ENCODE measurements at regions not wholly inside any gene's neighbourhood (a gene's known extent, or its start where the extent isn't known, plus 50 kb on each side); places are given as distances from the start of the nearest gene placed in this dataset.

- no peaks in the 10 kb centered on the region for H3K9me3 ChIP-seq (ENCODE audit: control insufficient read depth in 2 of 2, insufficient read depth in 1 of 2, low read depth in 1 of 2, low read length in 1 of 2)
- H3K27me3 ChIP-seq (ENCODE audit: control insufficient read depth in 1 of 2, insufficient read depth in 2 of 2, low read length in 2 of 2): no peaks in the 10 kb centered on the region
- WGBS, 2 donors: 74 to 75% methylated on average over 3 of the region's 3 CpGs
- H3K36me3 ChIP-seq (ENCODE audit: control insufficient read depth in 2 of 2, insufficient read depth in 2 of 2, low read length in 1 of 2): peaks cover 0 to 3% of the 10 kb centered on the region in 2 donors
- no peak overlapping the region for H3K4me3 ChIP-seq (ENCODE audit: low read depth in 1 of 2, low read length in 2 of 2)
- peaks cover 0 to 4% of the 10 kb centered on the region in 2 donors for H3K4me1 ChIP-seq (ENCODE audit: control insufficient read depth in 2 of 2, insufficient read depth in 2 of 2, low read length in 1 of 2)
- H3K27ac ChIP-seq (ENCODE audit: low read depth in 2 of 2, low read length in 1 of 2): no peak overlapping the region
Measured at GRCh38 chr2:217738061-217738460, 264.7 kb downstream of the TNS1 start.

- no peak overlapping the region for H3K27ac ChIP-seq (ENCODE audit: low read depth in 2 of 2, low read length in 1 of 2)
- WGBS, 2 donors: 73 to 77% methylated on average over 3 of the region's 3 CpGs
- H3K4me3 ChIP-seq (ENCODE audit: low read depth in 1 of 2, low read length in 2 of 2): no peak overlapping the region
- H3K27me3 ChIP-seq (ENCODE audit: control insufficient read depth in 1 of 2, insufficient read depth in 2 of 2, low read length in 2 of 2): no peaks in the 10 kb centered on the region
- peaks cover 0 to 4% of the 10 kb centered on the region in 2 donors for H3K4me1 ChIP-seq (ENCODE audit: control insufficient read depth in 2 of 2, insufficient read depth in 2 of 2, low read length in 1 of 2)
- peaks cover 0 to 3% of the 10 kb centered on the region in 2 donors for H3K36me3 ChIP-seq (ENCODE audit: control insufficient read depth in 2 of 2, insufficient read depth in 2 of 2, low read length in 1 of 2)
- H3K9me3 ChIP-seq (ENCODE audit: control insufficient read depth in 2 of 2, insufficient read depth in 1 of 2, low read depth in 1 of 2, low read length in 1 of 2): no peaks in the 10 kb centered on the region
Measured at GRCh38 chr2:217736776-217737550, 265.8 kb downstream of the TNS1 start.

DNA sequence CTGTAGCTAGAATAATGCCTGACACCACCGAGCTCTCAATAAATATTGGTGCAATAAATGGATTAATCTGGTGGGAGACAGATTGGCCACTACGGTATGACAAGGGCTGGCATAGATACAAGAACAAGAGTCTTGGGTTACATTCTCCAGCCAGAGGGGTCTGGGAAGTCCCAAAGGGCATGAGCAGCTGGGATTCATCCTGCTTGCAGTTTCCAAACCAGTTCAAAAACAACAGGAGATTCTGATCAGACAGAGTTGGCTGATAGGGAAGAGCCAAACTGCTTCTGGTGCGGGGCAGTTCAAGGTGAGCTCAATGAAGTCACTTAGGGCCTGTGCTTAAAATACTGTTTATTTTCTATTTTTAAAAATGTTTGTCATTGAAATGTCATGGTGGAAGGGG is 266.9 kb downstream of the TNS1 start:
- peaks cover 0 to 4% of the 10 kb centered on the region in 2 donors for H3K4me1 ChIP-seq (ENCODE audit: control insufficient read depth in 2 of 2, insufficient read depth in 2 of 2, low read length in 1 of 2)
- no peaks in the 10 kb centered on the region for H3K27me3 ChIP-seq (ENCODE audit: control insufficient read depth in 1 of 2, insufficient read depth in 2 of 2, low read length in 2 of 2)
- H3K9me3 ChIP-seq (ENCODE audit: control insufficient read depth in 2 of 2, insufficient read depth in 1 of 2, low read depth in 1 of 2, low read length in 1 of 2): no peaks in the 10 kb centered on the region
- peaks cover 0 to 3% of the 10 kb centered on the region in 2 donors for H3K36me3 ChIP-seq (ENCODE audit: control insufficient read depth in 2 of 2, insufficient read depth in 2 of 2, low read length in 1 of 2)
- 71 to 72% methylated on average over 3 of the region's 3 CpGs for WGBS, 2 donors
- H3K27ac ChIP-seq (ENCODE audit: low read depth in 2 of 2, low read length in 1 of 2): no peak overlapping the region
- H3K4me3 ChIP-seq (ENCODE audit: low read depth in 1 of 2, low read length in 2 of 2): no peak overlapping the region

DNA sequence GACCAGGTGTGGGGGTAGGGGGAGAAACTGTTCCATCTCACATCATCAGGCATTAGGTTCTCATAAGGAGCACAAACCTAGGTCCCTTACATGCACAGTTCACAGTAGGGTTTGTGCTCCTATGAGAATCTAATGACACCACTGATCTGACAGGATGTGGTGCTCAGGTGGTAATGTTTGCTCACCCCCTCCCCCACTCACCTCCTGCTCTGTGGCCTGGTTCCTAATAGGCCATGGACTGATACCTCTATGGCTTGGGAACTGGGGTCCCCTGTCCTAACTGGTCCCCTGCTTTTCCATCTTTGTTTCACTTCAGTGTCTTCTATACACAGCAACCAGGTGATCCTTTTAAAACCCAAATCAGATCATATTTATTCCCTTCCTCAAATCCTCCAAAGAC is 267.8 kb downstream of the TNS1 start:
- no peak overlapping the region for H3K4me3 ChIP-seq (ENCODE audit: low read depth in 1 of 2, low read length in 2 of 2)
- H3K36me3 ChIP-seq (ENCODE audit: control insufficient read depth in 2 of 2, insufficient read depth in 2 of 2, low read length in 1 of 2): peaks cover 0 to 3% of the 10 kb centered on the region in 2 donors
- H3K27ac ChIP-seq (ENCODE audit: low read depth in 2 of 2, low read length in 1 of 2): no peak overlapping the region
- no peaks in the 10 kb centered on the region for H3K27me3 ChIP-seq (ENCODE audit: control insufficient read depth in 1 of 2, insufficient read depth in 2 of 2, low read length in 2 of 2)
- no peaks in the 10 kb centered on the region for H3K9me3 ChIP-seq (ENCODE audit: control insufficient read depth in 2 of 2, insufficient read depth in 1 of 2, low read depth in 1 of 2, low read length in 1 of 2)
- H3K4me1 ChIP-seq (ENCODE audit: control insufficient read depth in 2 of 2, insufficient read depth in 2 of 2, low read length in 1 of 2): peaks cover 0 to 4% of the 10 kb centered on the region in 2 donors

DNA sequence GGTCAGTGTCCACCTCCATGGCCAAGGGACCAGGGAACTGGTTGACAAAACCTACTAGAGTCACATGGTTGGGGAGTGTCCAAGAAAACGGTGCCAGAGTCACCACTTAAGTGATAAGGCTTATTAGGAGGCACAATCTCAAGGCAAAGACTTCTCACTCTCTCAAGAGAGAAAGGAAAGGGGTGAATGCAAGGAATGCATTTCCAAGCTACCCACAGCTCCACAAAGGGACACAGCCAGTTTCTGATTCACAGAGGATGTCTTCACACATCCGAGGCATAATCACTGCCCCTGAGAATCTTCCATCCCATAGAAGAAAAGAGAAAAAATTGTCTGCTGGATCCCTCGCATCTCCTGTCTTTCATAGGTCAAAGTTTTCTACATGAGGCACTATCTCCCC is 269.3 kb downstream of the TNS1 start:
- Histone ChIP-seq H3K4me3 (ENCODE audit: low read depth in 1 of 2, low read length in 2 of 2) (no peak overlapping the region), H3K27me3 (ENCODE audit: control insufficient read depth in 1 of 2, insufficient read depth in 2 of 2, low read length in 2 of 2) (no peaks in the 10 kb centered on the region), H3K36me3 (ENCODE audit: control insufficient read depth in 2 of 2, insufficient read depth in 2 of 2, low read length in 1 of 2) (peaks cover 0 to 3% of the 10 kb centered on the region in 2 donors), H3K27ac (ENCODE audit: low read depth in 2 of 2, low read length in 1 of 2) (no peak overlapping the region), H3K4me1 (ENCODE audit: control insufficient read depth in 2 of 2, insufficient read depth in 2 of 2, low read length in 1 of 2) (peaks cover 0 to 4% of the 10 kb centered on the region in 2 donors), H3K9me3 (ENCODE audit: control insufficient read depth in 2 of 2, insufficient read depth in 1 of 2, low read depth in 1 of 2, low read length in 1 of 2) (no peaks in the 10 kb centered on the region)
- WGBS, 2 donors: 65 to 74% methylated on average over 3 of the region's 3 CpGs

GRCh38 chr2:217732992-217733391 is 269.8 kb downstream of the TNS1 start:
- Histone ChIP-seq H3K27ac (ENCODE audit: low read depth in 2 of 2, low read length in 1 of 2) (no peak overlapping the region), H3K36me3 (ENCODE audit: control insufficient read depth in 2 of 2, insufficient read depth in 2 of 2, low read length in 1 of 2) (peaks cover 0 to 3% of the 10 kb centered on the region in 2 donors), H3K27me3 (ENCODE audit: control insufficient read depth in 1 of 2, insufficient read depth in 2 of 2, low read length in 2 of 2) (no peaks in the 10 kb centered on the region), H3K4me1 (ENCODE audit: control insufficient read depth in 2 of 2, insufficient read depth in 2 of 2, low read length in 1 of 2) (peaks cover 0 to 4% of the 10 kb centered on the region in 2 donors), H3K4me3 (ENCODE audit: low read depth in 1 of 2, low read length in 2 of 2) (no peak overlapping the region), H3K9me3 (ENCODE audit: control insufficient read depth in 2 of 2, insufficient read depth in 1 of 2, low read depth in 1 of 2, low read length in 1 of 2) (no peaks in the 10 kb centered on the region)
- 64 to 78% methylated on average over 3 of the region's 3 CpGs for WGBS, 2 donors

- Histone ChIP-seq H3K4me3 (ENCODE audit: low read depth in 1 of 2, low read length in 2 of 2) (no peak overlapping the region), H3K9me3 (ENCODE audit: control insufficient read depth in 2 of 2, insufficient read depth in 1 of 2, low read depth in 1 of 2, low read length in 1 of 2) (no peaks in the 10 kb centered on the region), H3K27ac (ENCODE audit: low read depth in 2 of 2, low read length in 1 of 2) (no peak overlapping the region), H3K27me3 (ENCODE audit: control insufficient read depth in 1 of 2, insufficient read depth in 2 of 2, low read length in 2 of 2) (no peaks in the 10 kb centered on the region), H3K36me3 (ENCODE audit: control insufficient read depth in 2 of 2, insufficient read depth in 2 of 2, low read length in 1 of 2) (peaks cover 0 to 3% of the 10 kb centered on the region in 2 donors), H3K4me1 (ENCODE audit: control insufficient read depth in 2 of 2, insufficient read depth in 2 of 2, low read length in 1 of 2) (no peaks in the 10 kb centered on the region)
- 73 to 85% methylated on average over 2 of the region's 2 CpGs for WGBS, 2 donors
Measured at GRCh38 chr2:217731805-217732204, 271.0 kb downstream of the TNS1 start.

DNA sequence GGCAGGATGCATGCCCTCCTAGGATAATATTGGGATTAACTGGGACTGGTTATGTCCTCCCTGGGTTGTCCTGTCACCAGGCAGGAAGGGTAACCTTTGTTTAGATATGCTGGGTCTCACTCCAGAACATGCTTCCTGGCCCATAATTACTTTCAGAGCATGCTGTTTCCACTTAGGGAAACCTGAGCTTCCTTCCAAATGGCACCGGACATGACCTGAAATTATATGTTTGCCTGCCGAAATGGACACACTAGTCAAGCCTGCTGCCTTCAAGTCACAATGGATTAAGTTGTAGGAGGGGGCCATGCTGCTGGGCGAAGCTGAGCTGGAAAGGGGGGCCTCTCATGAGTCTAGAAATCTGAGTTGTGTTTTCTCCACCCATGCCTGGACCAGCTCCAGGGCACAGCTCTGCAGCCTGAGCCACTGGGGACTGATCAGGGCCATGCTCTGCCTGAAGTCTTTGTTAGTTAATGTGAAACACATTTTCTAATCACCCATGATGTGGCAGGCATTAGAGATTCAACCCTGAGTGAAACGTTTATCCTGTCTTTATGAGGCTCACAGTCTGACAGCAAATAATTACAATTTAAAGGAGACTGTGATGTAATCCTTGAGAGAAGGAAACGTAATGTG is 273.3 kb downstream of the TNS1 start:
- Histone ChIP-seq H3K4me1 (ENCODE audit: control insufficient read depth in 2 of 2, insufficient read depth in 2 of 2, low read length in 1 of 2) (no peaks in the 10 kb centered on the region), H3K27me3 (ENCODE audit: control insufficient read depth in 1 of 2, insufficient read depth in 2 of 2, low read length in 2 of 2) (no peaks in the 10 kb centered on the region), H3K9me3 (ENCODE audit: control insufficient read depth in 2 of 2, insufficient read depth in 1 of 2, low read depth in 1 of 2, low read length in 1 of 2) (no peaks in the 10 kb centered on the region), H3K4me3 (ENCODE audit: low read depth in 1 of 2, low read length in 2 of 2) (no peak overlapping the region), H3K27ac (ENCODE audit: low read depth in 2 of 2, low read length in 1 of 2) (no peak overlapping the region), H3K36me3 (ENCODE audit: control insufficient read depth in 2 of 2, insufficient read depth in 2 of 2, low read length in 1 of 2) (peaks cover 0 to 3% of the 10 kb centered on the region in 2 donors)
- 46 to 51% methylated on average over 5 of the region's 5 CpGs for WGBS, 2 donors

DNA sequence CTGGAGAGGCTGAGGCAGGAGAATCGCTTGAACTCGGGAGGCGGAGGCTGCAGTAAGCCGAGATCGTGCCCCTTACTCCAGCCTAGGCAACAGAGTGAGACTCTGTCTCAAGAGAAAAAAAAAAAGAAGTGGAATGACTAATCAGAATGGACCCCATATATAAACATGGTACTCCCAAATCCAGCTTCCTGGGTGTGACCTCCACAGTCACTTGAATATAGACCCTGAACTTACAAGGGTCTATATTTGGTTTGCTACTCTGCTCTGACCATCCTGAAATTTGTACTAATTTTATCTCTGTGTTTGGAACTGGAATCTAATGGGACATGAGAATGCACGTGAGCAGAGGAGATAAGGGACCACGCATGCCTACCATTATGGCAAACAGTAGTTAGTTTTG is 275.0 kb downstream of the TNS1 start:
- no peaks in the 10 kb centered on the region for H3K27me3 ChIP-seq (ENCODE audit: control insufficient read depth in 1 of 2, insufficient read depth in 2 of 2, low read length in 2 of 2)
- H3K4me3 ChIP-seq (ENCODE audit: low read depth in 1 of 2, low read length in 2 of 2): no peak overlapping the region
- H3K27ac ChIP-seq (ENCODE audit: low read depth in 2 of 2, low read length in 1 of 2): no peak overlapping the region
- WGBS, 2 donors: 90 to 95% methylated on average over 7 of the region's 7 CpGs
- H3K4me1 ChIP-seq (ENCODE audit: control insufficient read depth in 2 of 2, insufficient read depth in 2 of 2, low read length in 1 of 2): no peaks in the 10 kb centered on the region
- H3K9me3 ChIP-seq (ENCODE audit: control insufficient read depth in 2 of 2, insufficient read depth in 1 of 2, low read depth in 1 of 2, low read length in 1 of 2): no peaks in the 10 kb centered on the region
- no peaks in the 10 kb centered on the region for H3K36me3 ChIP-seq (ENCODE audit: control insufficient read depth in 2 of 2, insufficient read depth in 2 of 2, low read length in 1 of 2)

- H3K9me3 ChIP-seq (ENCODE audit: control insufficient read depth in 2 of 2, insufficient read depth in 1 of 2, low read depth in 1 of 2, low read length in 1 of 2): no peaks in the 10 kb centered on the region
- WGBS, 2 donors: 96 to 97% methylated on average over 4 of the region's 4 CpGs
- no peak overlapping the region for H3K4me3 ChIP-seq (ENCODE audit: low read depth in 1 of 2, low read length in 2 of 2)
Measured at GRCh38 chr2:217725409-217725808, 277.4 kb downstream of the TNS1 start.

More at GRCh38 chr2:217725409-217725808, 277.4 kb downstream of the TNS1 start:
- Histone ChIP-seq H3K27ac (ENCODE audit: low read depth in 2 of 2, low read length in 1 of 2) (no peak overlapping the region), H3K36me3 (ENCODE audit: control insufficient read depth in 2 of 2, insufficient read depth in 2 of 2, low read length in 1 of 2) (no peaks in the 10 kb centered on the region), H3K4me1 (ENCODE audit: control insufficient read depth in 2 of 2, insufficient read depth in 2 of 2, low read length in 1 of 2) (no peaks in the 10 kb centered on the region), H3K27me3 (ENCODE audit: control insufficient read depth in 1 of 2, insufficient read depth in 2 of 2, low read length in 2 of 2) (no peaks in the 10 kb centered on the region)
